GM12891 (cell line): ENCODE measurements at regions not wholly inside any gene's neighbourhood (a gene's known extent, or its start where the extent isn't known, plus 50 kb on each side); places are given as distances from the start of the nearest gene placed in this dataset.
"Not testable (repeated sequence)": the region's sequence is repeated elsewhere in the genome, so short reads cannot be mapped to it uniquely, and the experiment has no call there.

ENCODE experiments used
- DNase-seq: peaks from one replicate; pipeline ENCODE4 v3.0.0; 2011; ENCODE audit warnings: low spot score; ENCODE audit not compliant: insufficient read length
- FAIRE-seq: peaks from 2 replicates; lab custom pipeline; 2011; peaks lifted over from hg19 to GRCh38; lab: Jason Lieb, UNC
- PAX5 ChIP-seq: IDR thresholded peaks from 2 replicates; pipeline ENCODE4 v1.6.1; 2011; ENCODE audit warnings: low read length, moderate library complexity, mild to moderate bottlenecking; ENCODE audit not compliant: insufficient read depth, severe bottlenecking
- POLR2A ChIP-seq: IDR thresholded peaks from 2 replicates; pipeline ENCODE4 v1.6.1; 2011; ENCODE audit warnings: low read depth, low read length, control low read depth
- POLR2AphosphoS5 ChIP-seq: IDR thresholded peaks from 2 replicates; pipeline ENCODE4 v1.6.1; 2011; ENCODE audit warnings: low read depth, low read length, control low read depth
- POU2F2 ChIP-seq: IDR thresholded peaks from 2 replicates; pipeline ENCODE4 v1.6.1; 2011; ENCODE audit warnings: low read depth, mild to moderate bottlenecking, control low read depth, low read length, moderate library complexity
- SPI1 ChIP-seq: IDR thresholded peaks from 2 replicates; pipeline ENCODE4 v1.6.1; 2011; ENCODE audit warnings: low read depth, low read length, control low read depth
- TAF1 ChIP-seq: IDR thresholded peaks from 2 replicates; pipeline ENCODE4 v1.6.1; 2011; ENCODE audit warnings: low read depth, low read length, control low read depth

DNA sequence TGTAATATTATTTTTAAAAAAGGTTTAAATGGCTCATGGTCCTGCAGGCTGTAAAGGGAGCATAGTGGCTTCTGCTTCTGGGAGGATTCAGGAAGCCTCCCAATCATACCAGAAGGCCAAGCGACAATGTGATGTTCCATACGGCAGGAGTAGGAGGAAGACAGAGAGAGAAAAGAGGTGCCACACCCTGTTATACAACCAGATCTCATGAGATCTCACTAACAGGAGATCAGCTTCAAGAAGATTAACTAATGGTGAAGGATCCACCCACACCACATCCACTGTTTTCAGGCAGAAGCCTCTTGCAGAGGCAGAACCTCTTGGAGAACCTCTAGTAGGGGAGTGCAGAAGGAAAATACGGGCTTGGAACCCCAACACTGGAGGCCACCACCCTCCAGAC is 103.9 kb upstream of the TEKT4 start:
- FAIRE-seq (no peak), DNase-seq (no peak)
- no peak for TF ChIP-seq POLR2A
- no peak for TF ChIP-seq PAX5
- no peak for TF ChIP-seq POLR2AphosphoS5

DNA sequence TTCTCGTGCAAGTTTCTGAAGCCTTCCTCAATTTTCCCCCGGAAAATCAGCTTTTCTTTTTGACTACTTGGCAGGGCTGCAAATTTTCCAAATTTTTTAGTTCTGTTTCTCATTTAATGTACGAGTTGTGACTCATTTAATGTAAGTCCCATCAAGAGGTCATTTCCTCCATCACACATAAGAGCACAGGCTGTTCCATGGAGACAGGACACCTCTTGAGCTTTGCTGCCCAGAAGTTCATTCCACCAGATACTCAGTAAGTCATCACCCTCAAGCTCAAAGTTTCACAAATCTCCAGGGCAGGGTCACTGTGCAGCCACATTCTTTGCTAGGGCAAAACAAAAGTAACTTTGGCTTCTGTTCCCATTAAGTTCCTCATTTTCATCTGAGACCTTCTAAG is 101.5 kb upstream of the TEKT4 start:
- no peak for DNase-seq
- TF ChIP-seq POU2F2 = no peak
- no peak for TF ChIP-seq POLR2AphosphoS5
- TF ChIP-seq SPI1 = no peak
- TF ChIP-seq TAF1 = no peak
- no peak for TF ChIP-seq POLR2A
- TF ChIP-seq PAX5 = no peak
- no peak for FAIRE-seq

DNA sequence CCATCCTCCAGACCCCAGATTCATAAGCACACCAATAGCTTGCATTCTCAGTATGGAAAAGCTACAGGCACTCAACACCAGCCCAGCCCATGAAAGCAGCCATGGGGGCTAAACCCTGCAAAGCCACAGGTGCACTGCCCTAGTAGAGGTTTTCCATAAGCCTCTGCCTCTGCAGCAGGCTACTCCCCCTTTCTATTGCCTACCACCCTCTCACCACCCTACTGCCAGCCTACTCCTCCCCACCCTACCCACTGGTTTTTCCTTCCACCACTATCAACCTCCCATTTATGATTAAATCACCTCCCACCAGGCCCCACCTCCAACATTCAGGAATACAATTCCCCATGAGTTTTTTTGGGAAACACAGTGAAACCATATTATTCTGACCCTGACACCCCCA is 96.4 kb upstream of the TEKT4 start:
- DNase-seq (no peak), FAIRE-seq (no peak)

DNA sequence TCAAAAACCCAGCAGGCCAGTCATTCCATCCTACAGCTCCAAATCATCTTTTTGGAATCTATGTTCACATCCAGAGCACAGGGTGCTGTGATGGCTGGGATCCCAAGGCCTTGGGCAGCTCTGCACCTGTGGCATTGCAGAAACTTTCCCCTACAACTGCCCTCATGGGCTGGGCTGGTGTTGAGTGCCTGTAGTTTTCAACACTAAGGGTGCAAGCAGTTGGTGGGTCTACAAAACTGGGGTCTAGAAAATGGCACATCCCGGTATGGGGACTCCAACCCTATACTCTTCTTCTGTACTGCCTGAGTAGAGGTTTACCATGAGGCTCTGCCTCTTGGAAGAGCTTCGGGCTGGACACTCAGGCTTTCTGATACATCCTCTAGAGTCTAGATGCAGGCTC is 95.2 kb upstream of the TEKT4 start:
- DNase-seq = no peak
- FAIRE-seq = no peak
- TF ChIP-seq POLR2AphosphoS5 (no peak), SPI1 (no peak), POLR2A (no peak), PAX5 (no peak), POU2F2 (no peak), TAF1 (no peak)

More for the DNA sequence above, 96.4 kb upstream of the TEKT4 start:
- TF ChIP-seq SPI1 (no peak), POLR2A (no peak), PAX5 (no peak), POLR2AphosphoS5 (no peak), TAF1 (no peak), POU2F2 (no peak)

- not testable (repeated sequence) for FAIRE-seq, DNase-seq
Observed at GRCh38 chr2:94785105-94785504, 86.1 kb upstream of the TEKT4 start.

GRCh38 chr2:94786424-94786823 is 84.8 kb upstream of the TEKT4 start:
- not testable (repeated sequence) for FAIRE-seq, DNase-seq

DNA sequence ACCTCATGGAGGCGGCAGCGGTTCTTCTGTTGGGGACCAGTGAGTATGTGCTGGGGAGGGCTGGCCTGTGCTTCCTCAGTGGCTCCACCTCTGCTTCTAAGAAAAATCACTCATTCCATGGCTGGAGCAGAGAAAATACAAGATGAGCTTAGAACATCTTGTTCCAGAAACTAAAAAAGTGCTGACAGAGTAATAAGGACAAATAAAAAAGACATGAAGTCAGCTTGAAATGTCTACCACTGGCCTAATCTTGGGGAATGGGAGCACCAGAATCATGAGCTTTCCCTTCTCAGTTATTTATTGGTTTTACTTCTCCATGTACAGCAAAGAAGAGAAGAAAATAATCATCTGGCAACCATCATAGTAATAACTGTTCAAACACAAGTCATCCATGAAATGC is 81.1 kb upstream of the TEKT4 start:
- not testable (repeated sequence) for DNase-seq, FAIRE-seq

GRCh38 chr2:94797235-94797634 is 74.0 kb upstream of the TEKT4 start:
- not testable (repeated sequence) for DNase-seq, FAIRE-seq
